Thymus (tissue), 11 donors: ENCODE measurements at regions not wholly inside any gene's neighbourhood (a gene's known extent, or its start where the extent isn't known, plus 50 kb on each side); places are given as distances from the start of the nearest gene placed in this dataset.

Experiments
- DNase-seq, 9 donors: peaks; one replicate each; pipeline ENCODE4 v3.0.0-alpha.2; 2013; ENCODE audit warnings: low spot score in 9 of 9, low read depth in 6 of 9, missing footprints in 1 of 9
- H3K27ac ChIP-seq, 2 donors: one replicate each; pipeline ENCODE4 v1.5.1; 2013; ENCODE audit warnings: control low read depth in 1 of 2, low read depth in 1 of 2, low read length in 1 of 2, mild to moderate bottlenecking in 1 of 2, moderate library complexity in 1 of 2
- H3K27me3 ChIP-seq, 2 donors: one replicate each; pipeline ENCODE4 v1.5.1; 2013; ENCODE audit warnings: low read length in 1 of 2; ENCODE audit not compliant: control insufficient read depth in 2 of 2, insufficient read depth in 1 of 2
- H3K36me3 ChIP-seq, 2 donors: one replicate each; pipeline ENCODE4 v1.5.1; 2013; ENCODE audit warnings: low read length in 1 of 2, mild to moderate bottlenecking in 1 of 2, moderate library complexity in 1 of 2; ENCODE audit not compliant: control insufficient read depth in 2 of 2, insufficient read depth in 2 of 2
- H3K4me1 ChIP-seq, 2 donors: one replicate each; pipeline ENCODE4 v1.5.1; 2013; ENCODE audit warnings: low read length in 2 of 2; ENCODE audit not compliant: control insufficient read depth in 2 of 2, insufficient read depth in 2 of 2
- H3K4me3 ChIP-seq, 2 donors: one replicate each; pipeline ENCODE4 v1.5.1; 2013; ENCODE audit warnings: low read length in 2 of 2, control low read depth in 1 of 2, mild to moderate bottlenecking in 1 of 2
- H3K9me3 ChIP-seq, 2 donors: one replicate each; pipeline ENCODE4 v1.5.1; 2013; ENCODE audit warnings: low read length in 1 of 2, mild to moderate bottlenecking in 1 of 2; ENCODE audit not compliant: control insufficient read depth in 2 of 2, insufficient read depth in 1 of 2
- WGBS: extraction: QIAGEN DNeasy Blood & Tissue Kit; methylation state at CpG from one replicate; pipeline ENCODE4 v1.1.7; 2013; 5-methylcytosine and 5-hydroxymethylcytosine counted together
- donor health status: healthy.

DNA sequence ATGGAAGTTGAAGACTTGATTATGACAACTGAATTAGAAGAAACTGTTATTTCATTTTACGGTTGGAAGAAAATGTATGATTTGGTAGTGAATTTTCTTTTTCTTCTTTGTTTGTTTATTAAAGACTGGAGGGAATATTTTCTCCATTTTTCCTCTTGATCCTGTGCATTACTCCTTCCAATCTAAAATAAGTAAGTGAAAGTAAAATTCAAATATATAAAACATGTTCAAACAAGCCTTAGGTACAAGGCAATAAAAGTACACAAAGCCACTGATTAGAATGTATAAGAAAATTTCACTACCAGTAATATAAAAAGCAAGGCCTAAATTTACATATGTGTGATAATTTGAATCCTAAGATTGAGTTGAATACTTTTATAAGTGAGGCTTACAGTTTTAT is 181.2 kb upstream of the MME start:
- WGBS, result 96% methylated on average over 1 of the region's 1 CpG
- Histone ChIP-seq H3K27me3 (no peaks in the 10 kb centered on the region), H3K36me3 (no peaks in the 10 kb centered on the region), H3K4me1 (no peaks in the 10 kb centered on the region), H3K4me3 (no peak overlapping the region), H3K27ac (no peak overlapping the region), H3K9me3 (no peaks in the 10 kb centered on the region)
- DNase-seq, result no peak

GRCh38 chr3:154898443-154898842 is 181.7 kb upstream of the MME start:
- Histone ChIP-seq H3K27me3 (no peaks in the 10 kb centered on the region), H3K4me3 (no peak overlapping the region), H3K36me3 (no peaks in the 10 kb centered on the region), H3K9me3 (no peaks in the 10 kb centered on the region), H3K27ac (no peak overlapping the region), H3K4me1 (no peaks in the 10 kb centered on the region)
- 94% methylated on average over 3 of the region's 3 CpGs for WGBS
- DNase-seq, result no peak

- Histone ChIP-seq H3K4me3 (no peak overlapping the region), H3K27me3 (no peaks in the 10 kb centered on the region), H3K9me3 (peaks cover 0 to 8% of the 10 kb centered on the region in 2 donors), H3K27ac (no peak overlapping the region), H3K4me1 (peaks cover 0 to 3% of the 10 kb centered on the region in 2 donors), H3K36me3 (no peaks in the 10 kb centered on the region)
- DNase-seq, result no peak
- WGBS, result 97% methylated on average over 6 of the region's 6 CpGs
These were observed 186.3 kb upstream of the MME start for GRCh38 chr3:154893813-154894212.

DNA sequence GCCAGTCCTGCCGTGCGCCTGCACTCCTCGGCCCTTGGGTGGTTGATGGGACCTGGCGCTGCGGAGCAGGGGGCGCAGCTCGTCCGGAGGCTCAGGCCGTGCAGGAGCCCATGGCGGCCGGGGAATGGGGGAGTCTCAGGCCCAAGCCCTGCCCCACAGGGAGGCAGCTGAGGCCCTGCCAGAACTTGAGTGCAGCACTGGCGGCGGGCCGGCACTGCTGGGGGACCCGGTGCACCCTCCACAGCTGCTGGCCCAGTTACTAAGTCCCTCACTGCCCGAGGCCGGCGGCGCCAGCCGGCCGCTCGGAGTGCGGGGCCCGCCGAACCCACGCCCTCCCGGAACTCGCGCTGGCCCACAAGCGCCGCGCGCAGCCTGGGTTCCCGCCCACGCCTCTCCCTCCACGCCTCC is 190.9 kb upstream of the MME start:
- H3K4me1 ChIP-seq, result peaks cover 0 to 7% of the 10 kb centered on the region in 2 donors
- H3K9me3 ChIP-seq, result peaks cover 1 to 13% of the 10 kb centered on the region in 2 donors
- no peak overlapping the region for H3K27ac ChIP-seq
- no peak for DNase-seq
- WGBS, result 96% methylated on average over 36 of the region's 36 CpGs
- H3K27me3 ChIP-seq, result no peaks in the 10 kb centered on the region
- no peak overlapping the region for H3K4me3 ChIP-seq
- no peaks in the 10 kb centered on the region for H3K36me3 ChIP-seq

DNA sequence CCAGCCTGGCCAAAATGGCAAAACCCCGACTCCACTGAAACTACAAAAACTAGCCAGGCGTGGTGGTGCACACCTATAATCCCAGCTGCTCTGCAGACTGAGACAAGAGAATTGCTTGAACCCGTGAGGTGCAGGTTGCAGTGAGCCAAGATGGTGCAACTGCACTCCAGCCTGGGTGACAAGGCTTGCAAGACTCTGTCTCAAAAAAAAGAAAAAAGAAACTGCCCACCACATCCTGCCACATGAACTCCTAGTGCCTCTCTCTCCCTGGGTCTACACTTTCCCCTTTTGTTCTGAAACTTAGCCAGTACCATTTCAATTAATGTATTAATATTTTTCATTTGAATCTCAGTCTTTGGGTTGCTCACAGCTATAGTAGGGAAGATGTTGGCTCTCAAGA is 192.2 kb upstream of the MME start:
- 92% methylated on average over 3 of the region's 3 CpGs for WGBS
- H3K27me3 ChIP-seq, result no peaks in the 10 kb centered on the region
- peaks cover 1 to 13% of the 10 kb centered on the region in 2 donors for H3K9me3 ChIP-seq
- H3K36me3 ChIP-seq, result no peaks in the 10 kb centered on the region
- H3K27ac ChIP-seq, result no peak overlapping the region
- no peak overlapping the region for H3K4me3 ChIP-seq
- DNase-seq, result no peak
- H3K4me1 ChIP-seq, result peaks cover 0 to 7% of the 10 kb centered on the region in 2 donors

- no peaks in the 10 kb centered on the region for H3K36me3 ChIP-seq
- H3K27ac ChIP-seq, result no peak overlapping the region
- no peaks in the 10 kb centered on the region for H3K27me3 ChIP-seq
- no peak overlapping the region for H3K4me3 ChIP-seq
- H3K9me3 ChIP-seq, result peaks cover 1 to 13% of the 10 kb centered on the region in 2 donors
- H3K4me1 ChIP-seq, result peaks cover 0 to 4% of the 10 kb centered on the region in 2 donors
- DNase-seq, result no peak
- 93% methylated on average over 3 of the region's 3 CpGs for WGBS
These were observed 193.7 kb upstream of the MME start for GRCh38 chr3:154886437-154886836.

DNA sequence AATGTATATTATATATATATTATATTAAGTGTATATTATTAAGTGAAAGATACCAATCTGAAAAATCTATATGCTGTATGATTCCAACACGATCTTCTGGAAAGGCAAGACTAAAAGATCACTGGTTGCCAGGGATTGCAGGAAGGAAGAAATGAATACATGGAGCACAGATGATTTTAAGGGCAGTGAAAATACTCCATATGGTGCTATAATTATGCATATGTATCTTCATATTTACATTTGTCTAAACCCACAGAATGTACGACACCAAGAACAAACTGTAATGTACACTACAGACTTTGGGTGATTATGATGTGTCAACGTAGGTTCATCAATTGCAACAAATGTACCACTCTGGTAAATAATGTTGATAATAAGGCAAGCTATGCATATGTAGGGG is 194.7 kb upstream of the MME start:
- H3K9me3 ChIP-seq, result peaks cover 1 to 13% of the 10 kb centered on the region in 2 donors
- 99% methylated on average over 3 of the region's 3 CpGs for WGBS
- H3K36me3 ChIP-seq, result no peaks in the 10 kb centered on the region
- H3K27ac ChIP-seq, result no peak overlapping the region
- peaks cover 0 to 4% of the 10 kb centered on the region in 2 donors for H3K4me1 ChIP-seq
- no peak for DNase-seq
- no peak overlapping the region for H3K4me3 ChIP-seq
- H3K27me3 ChIP-seq, result no peaks in the 10 kb centered on the region

DNA sequence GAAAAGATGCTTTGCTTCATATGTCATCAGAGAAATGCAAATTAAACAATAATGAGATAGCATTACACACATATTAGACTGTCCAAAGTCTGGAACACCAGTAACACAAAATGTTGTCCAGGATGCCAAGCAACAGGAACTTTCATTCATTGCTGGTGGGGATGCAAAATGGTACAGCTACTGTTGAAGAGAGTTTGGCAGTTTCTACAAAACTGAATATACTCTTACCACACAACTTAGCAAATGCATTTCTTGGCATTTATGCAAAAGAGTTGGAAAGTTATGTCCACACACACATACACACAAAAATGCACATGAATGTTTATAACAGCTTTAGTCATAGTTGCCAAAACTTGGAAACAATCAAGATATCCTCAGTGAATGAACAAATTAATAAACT is 195.2 kb upstream of the MME start:
- Histone ChIP-seq H3K9me3 (peaks cover 1 to 13% of the 10 kb centered on the region in 2 donors), H3K4me1 (peaks cover 0 to 4% of the 10 kb centered on the region in 2 donors), H3K27me3 (no peaks in the 10 kb centered on the region), H3K36me3 (no peaks in the 10 kb centered on the region), H3K4me3 (no peak overlapping the region), H3K27ac (no peak overlapping the region)
- DNase-seq, result no peak

DNA sequence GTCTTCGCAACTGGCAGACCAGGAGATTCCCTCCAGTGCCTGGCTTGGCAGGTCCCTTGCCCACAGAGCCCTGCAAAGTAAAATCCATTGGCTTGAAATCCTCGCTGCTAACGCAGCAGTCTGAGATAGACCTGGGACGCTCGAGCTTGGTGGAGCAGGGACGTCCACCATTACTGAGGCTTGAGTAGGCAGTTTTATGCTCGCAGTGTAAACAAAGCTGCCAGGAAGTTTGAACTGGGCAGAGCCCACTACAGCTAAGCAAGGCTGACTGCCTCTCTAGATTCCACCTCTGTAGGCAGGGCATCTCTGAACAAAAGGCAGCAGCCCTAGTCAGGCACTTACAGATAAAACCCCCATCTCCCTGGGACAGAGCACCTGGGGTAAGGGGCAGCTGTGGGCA is 205.0 kb upstream of the MME start:
- no peaks in the 10 kb centered on the region for H3K27me3 ChIP-seq
- H3K9me3 ChIP-seq, result peaks cover 0 to 1% of the 10 kb centered on the region in 2 donors
- no peaks in the 10 kb centered on the region for H3K36me3 ChIP-seq
- H3K4me1 ChIP-seq, result peaks cover 12 to 14% of the 10 kb centered on the region in 2 donors
- H3K4me3 ChIP-seq, result no peak overlapping the region
- no peak for DNase-seq
- H3K27ac ChIP-seq, result no peak overlapping the region
- WGBS, result 97% methylated on average over 7 of the region's 7 CpGs

GRCh38 chr3:154872696-154873095 is 207.4 kb upstream of the MME start:
- Histone ChIP-seq H3K36me3 (no peaks in the 10 kb centered on the region), H3K27ac (peak overlapping the region in 1 of 2 donors; percentile 52), H3K27me3 (no peaks in the 10 kb centered on the region), H3K4me3 (no peak overlapping the region), H3K4me1 (peaks cover 14 to 15% of the 10 kb centered on the region in 2 donors), H3K9me3 (peaks cover 0 to 1% of the 10 kb centered on the region in 2 donors)
- WGBS, result 79% methylated on average over 2 of the region's 2 CpGs
- no peak for DNase-seq
